PC-3 (cell line): ENCODE measurements at regions not wholly inside any gene's neighbourhood (a gene's known extent, or its start where the extent isn't known, plus 50 kb on each side); places are given as distances from the start of the nearest gene placed in this dataset.

Experiments
- ATAC-seq: fragments of 200-7000 bp; cut with Tn5 transposase; 2 replicates; pipeline ENCODE4 v1.9.1; 2020; ENCODE audit warnings: mild to moderate bottlenecking, moderate library complexity
- BruUV-seq: library from RNA; stranded (reverse); fragments of 400-500 nt; replicated peaks from 2 replicates; lab custom pipeline; 2021; lab: Mats Ljungman, UMichigan
- CTCF ChIA-PET: fragments of 300-600 bp; sonication (Branson Sonifier 250); formaldehyde crosslinking; loops from one replicate; lab custom pipeline; 2022; ENCODE audit warnings: antibody characterized with exemption; lab: Charles Lee
- POLR2A ChIA-PET: fragments of 300-600 bp; sonication (Branson Sonifier 250); formaldehyde crosslinking; loops from one replicate; lab custom pipeline; 2022; ENCODE audit warnings: antibody characterized with exemption; ENCODE audit not compliant: unreplicated experiment; lab: Charles Lee
- DNase-seq: peaks from one replicate; pipeline ENCODE4 v3.0.0-alpha.2; 2015
- H2AFZ ChIP-seq: fragments of 300-600 bp; sonication (generic); 2 replicates; pipeline ENCODE4 v1.6.0; 2016; ENCODE audit warnings: antibody characterized with exemption, low read length
- H3F3A ChIP-seq: fragments of 300-600 bp; sonication (generic); one replicate; pipeline ENCODE4 v1.6.0; 2017; ENCODE audit warnings: antibody characterized with exemption, low read length, control low read depth, mild to moderate bottlenecking; ENCODE audit not compliant: unreplicated experiment
- H3K27ac ChIP-seq: fragments of 300-600 bp; sonication (generic); 2 replicates; pipeline ENCODE4 v1.5.1; 2016; ENCODE audit warnings: mild to moderate bottlenecking, low read length
- H3K27me3 ChIP-seq: fragments of 300-600 bp; sonication (generic); 2 replicates; pipeline ENCODE4 v1.6.1; 2016; ENCODE audit warnings: low read length, mixed read lengths
- H3K36me3 ChIP-seq: fragments of 300-600 bp; sonication (generic); 2 replicates; pipeline ENCODE4 v1.6.1; 2016; ENCODE audit warnings: low read depth, mixed run types, low read length, mixed read lengths
- H3K4me1 ChIP-seq: fragments of 300-600 bp; sonication (generic); 2 replicates; pipeline ENCODE4 v1.5.1; 2016; ENCODE audit warnings: low read length; ENCODE audit not compliant: insufficient read depth
- H3K4me2 ChIP-seq: fragments of 300-600 bp; sonication (generic); 2 replicates; pipeline ENCODE4 v1.6.0; 2016; ENCODE audit warnings: low read length
- H3K4me3 ChIP-seq: fragments of 300-600 bp; sonication (generic); 2 replicates; pipeline ENCODE4 v1.5.1; 2016; ENCODE audit warnings: mild to moderate bottlenecking, low read length, mixed read lengths
- H3K79me2 ChIP-seq: fragments of 300-600 bp; sonication (generic); 2 replicates; pipeline ENCODE4 v1.6.1; 2017; ENCODE audit warnings: low read length, mixed read lengths
- H3K9ac ChIP-seq: fragments of 300-600 bp; sonication (generic); 2 replicates; pipeline ENCODE4 v1.6.0; 2016; ENCODE audit warnings: mild to moderate bottlenecking, low read length
- H3K9me2 ChIP-seq: fragments of 300-600 bp; sonication (generic); replicated peaks from 2 replicates; pipeline ENCODE4 v1.6.1; 2016; ENCODE audit warnings: mixed run types, low read length, mixed read lengths
- H3K9me3 ChIP-seq: fragments of 300-600 bp; sonication (generic); 2 replicates; pipeline ENCODE4 v1.6.1; 2016; ENCODE audit warnings: low read length, mixed read lengths
- H4K20me1 ChIP-seq: fragments of 300-600 bp; sonication (generic); 2 replicates; pipeline ENCODE4 v1.6.1; 2016; ENCODE audit warnings: low read length, mixed read lengths
- EZH2 ChIP-seq: fragments of 300-600 bp; sonication (generic); IDR thresholded peaks from one replicate; pipeline ENCODE4 v1.6.1; 2017; ENCODE audit warnings: antibody characterized with exemption, mild to moderate bottlenecking, low read length; ENCODE audit not compliant: unreplicated experiment
- EZH2phosphoT487 ChIP-seq: fragments of 300-600 bp; sonication (generic); IDR thresholded peaks from 2 replicates; pipeline ENCODE4 v1.6.1; 2018; ENCODE audit warnings: mild to moderate bottlenecking, antibody characterized with exemption, low read length, borderline replicate concordance
- intact Hi-C: fragments of 100-400 bp; cut with micrococcal nuclease; formaldehyde crosslinking; loops from 2 replicates; pipeline ENCODE4 v1.9.0; 2023
- TF ChIP-seq, protein P1 (sequence below): fragments of 300-600 bp; sonication (generic); conservative IDR thresholded peaks from 2 replicates; pipeline ENCODE4 v1.5.1; 2017; ENCODE audit warnings: antibody characterized with exemption, low read depth, mild to moderate bottlenecking, low read length

DNA sequence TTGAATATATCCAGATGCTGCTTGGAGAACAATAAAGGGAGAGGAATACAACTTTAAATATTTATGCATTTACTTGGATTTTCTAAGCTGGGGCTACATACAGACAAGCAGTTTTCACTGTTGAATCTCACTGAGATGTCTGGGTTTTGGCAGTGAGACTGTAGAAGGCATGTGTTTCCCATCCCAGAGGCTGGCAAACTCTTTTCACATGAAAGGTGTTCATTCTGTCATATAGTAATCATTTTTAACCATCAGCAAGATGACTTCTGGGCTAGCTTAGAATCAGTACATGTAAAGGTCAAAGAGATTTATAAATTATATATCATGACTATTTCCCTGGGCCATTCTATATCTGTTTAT lies 218.7 kb upstream of the SGO1 start:
- ChIA-PET CTCF (no interaction called here), POLR2A (no interaction called here)
- Histone ChIP-seq H3K4me2 (no peak overlapping the region), H3K4me1 (no peaks in the 10 kb centered on the region), H3K36me3 (no peaks in the 10 kb centered on the region), H3K79me2 (no peaks in the 10 kb centered on the region), H3K9me3 (0 out of 2 replicates have a peak, but pooled peaks cover 6% of the 10 kb centered on the region), H3K4me3 (no peak overlapping the region), H3K9ac (no peak overlapping the region), H4K20me1 (no peaks in the 10 kb centered on the region), H3F3A (no peaks in the 10 kb centered on the region), H2AFZ (no peak overlapping the region), H3K9me2 (no peaks in the 10 kb centered on the region), H3K27ac (no peak overlapping the region), H3K27me3 (no peaks in the 10 kb centered on the region)
- no TSS peak for BruUV-seq
- intact Hi-C loops: no loop called here
- DNase-seq (no peak), ATAC-seq (no peak)
- TF ChIP-seq, protein P1, sequence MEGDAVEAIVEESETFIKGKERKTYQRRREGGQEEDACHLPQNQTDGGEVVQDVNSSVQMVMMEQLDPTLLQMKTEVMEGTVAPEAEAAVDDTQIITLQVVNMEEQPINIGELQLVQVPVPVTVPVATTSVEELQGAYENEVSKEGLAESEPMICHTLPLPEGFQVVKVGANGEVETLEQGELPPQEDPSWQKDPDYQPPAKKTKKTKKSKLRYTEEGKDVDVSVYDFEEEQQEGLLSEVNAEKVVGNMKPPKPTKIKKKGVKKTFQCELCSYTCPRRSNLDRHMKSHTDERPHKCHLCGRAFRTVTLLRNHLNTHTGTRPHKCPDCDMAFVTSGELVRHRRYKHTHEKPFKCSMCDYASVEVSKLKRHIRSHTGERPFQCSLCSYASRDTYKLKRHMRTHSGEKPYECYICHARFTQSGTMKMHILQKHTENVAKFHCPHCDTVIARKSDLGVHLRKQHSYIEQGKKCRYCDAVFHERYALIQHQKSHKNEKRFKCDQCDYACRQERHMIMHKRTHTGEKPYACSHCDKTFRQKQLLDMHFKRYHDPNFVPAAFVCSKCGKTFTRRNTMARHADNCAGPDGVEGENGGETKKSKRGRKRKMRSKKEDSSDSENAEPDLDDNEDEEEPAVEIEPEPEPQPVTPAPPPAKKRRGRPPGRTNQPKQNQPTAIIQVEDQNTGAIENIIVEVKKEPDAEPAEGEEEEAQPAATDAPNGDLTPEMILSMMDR: no peak
- TF ChIP-seq EZH2: no peak
- no peak for TF ChIP-seq EZH2phosphoT487

DNA sequence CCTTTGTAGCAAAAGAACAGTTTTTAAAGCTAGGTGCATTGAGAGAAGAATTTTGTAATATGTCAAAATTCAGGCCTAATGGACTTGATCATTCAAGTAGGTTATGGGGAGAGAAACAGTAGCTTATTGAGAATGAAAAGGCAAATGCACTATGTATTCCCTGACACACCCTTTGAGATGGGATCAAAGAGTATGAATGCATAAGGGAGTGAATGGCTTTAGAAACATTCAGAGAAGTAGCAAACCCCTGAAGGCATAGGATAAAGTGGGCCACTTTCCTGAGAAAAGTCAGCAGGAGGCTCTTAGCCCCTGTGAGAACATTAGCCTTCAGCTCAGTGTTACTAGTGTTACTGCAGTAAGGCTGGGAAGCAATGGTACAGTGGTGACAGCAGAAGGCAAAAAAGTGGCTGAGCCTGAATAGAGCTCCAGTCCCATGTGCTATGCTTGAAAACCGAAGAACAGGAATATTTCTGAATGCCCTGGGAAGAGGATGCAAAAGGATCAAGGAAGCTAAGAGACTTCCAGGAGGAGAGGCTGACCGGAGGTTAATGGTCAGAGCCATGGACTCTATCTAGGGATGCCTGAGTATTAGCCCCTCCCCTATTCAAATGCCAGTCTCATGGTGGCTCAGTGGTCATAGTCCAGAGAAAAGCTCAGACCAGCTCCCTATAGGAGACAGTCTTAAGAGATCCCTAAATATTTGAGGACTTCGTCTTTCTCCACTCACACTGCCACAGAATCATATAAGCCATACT lies 218.2 kb upstream of the SGO1 start:
- no TSS peak for BruUV-seq
- Histone ChIP-seq H3K27ac (no peak overlapping the region), H2AFZ (no peak overlapping the region), H3F3A (no peaks in the 10 kb centered on the region), H3K9me2 (no peaks in the 10 kb centered on the region), H3K4me3 (no peak overlapping the region), H3K79me2 (no peaks in the 10 kb centered on the region), H3K4me2 (no peak overlapping the region), H3K36me3 (no peaks in the 10 kb centered on the region), H3K9me3 (0 out of 2 replicates have a peak, but pooled peaks cover 6% of the 10 kb centered on the region), H4K20me1 (no peaks in the 10 kb centered on the region), H3K4me1 (no peaks in the 10 kb centered on the region), H3K27me3 (no peaks in the 10 kb centered on the region), H3K9ac (no peak overlapping the region)
- DNase-seq (no peak), ATAC-seq (no peak)
- intact Hi-C loops: no loop called here
- TF ChIP-seq, protein P1: no peak
- TF ChIP-seq EZH2: no peak
- TF ChIP-seq EZH2phosphoT487: no peak
- ChIA-PET POLR2A (no interaction called here), CTCF (no interaction called here)

DNA sequence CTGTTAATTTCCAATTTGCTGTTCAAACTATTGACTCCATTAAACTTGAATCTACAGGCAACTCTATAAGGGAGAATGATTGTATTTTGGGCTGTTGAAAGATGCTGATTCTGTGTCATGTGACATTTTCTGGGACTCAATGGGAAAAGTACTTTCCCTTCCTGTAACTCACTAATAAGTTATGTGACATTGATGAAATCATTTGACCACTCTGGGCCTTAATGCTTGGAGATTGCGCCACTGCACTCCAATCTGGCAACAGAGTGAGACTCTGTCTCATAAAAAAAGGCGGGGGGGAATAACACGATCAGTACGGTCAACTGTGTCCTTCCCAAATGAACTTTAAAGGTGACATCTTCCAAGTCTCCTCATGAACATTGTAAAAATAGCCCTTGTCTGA lies 215.2 kb upstream of the SGO1 start:
- Histone ChIP-seq H3K79me2 (no peaks in the 10 kb centered on the region), H3K36me3 (no peaks in the 10 kb centered on the region), H3K9me3 (0 out of 2 replicates have a peak, but pooled peaks cover 6% of the 10 kb centered on the region), H3K4me3 (no peak overlapping the region), H3K9me2 (no peaks in the 10 kb centered on the region), H3K27ac (no peak overlapping the region), H4K20me1 (no peaks in the 10 kb centered on the region), H3K9ac (no peak overlapping the region), H2AFZ (no peak overlapping the region), H3K27me3 (no peaks in the 10 kb centered on the region), H3K4me1 (no peaks in the 10 kb centered on the region), H3F3A (no peaks in the 10 kb centered on the region), H3K4me2 (no peak overlapping the region)
- no TSS peak for BruUV-seq
- intact Hi-C loops: no loop called here
- ChIA-PET CTCF (no interaction called here), POLR2A (no interaction called here)
- no peak for DNase-seq
- ATAC-seq: no peak
- TF ChIP-seq EZH2phosphoT487: no peak
- TF ChIP-seq, protein P1: no peak
- no peak for TF ChIP-seq EZH2
